ENCODE measurements at regions not wholly inside any gene's neighbourhood (a gene's known extent, or its start where the extent isn't known, plus 50 kb on each side); places are given as distances from the start of the nearest gene placed in this dataset.

DNA sequence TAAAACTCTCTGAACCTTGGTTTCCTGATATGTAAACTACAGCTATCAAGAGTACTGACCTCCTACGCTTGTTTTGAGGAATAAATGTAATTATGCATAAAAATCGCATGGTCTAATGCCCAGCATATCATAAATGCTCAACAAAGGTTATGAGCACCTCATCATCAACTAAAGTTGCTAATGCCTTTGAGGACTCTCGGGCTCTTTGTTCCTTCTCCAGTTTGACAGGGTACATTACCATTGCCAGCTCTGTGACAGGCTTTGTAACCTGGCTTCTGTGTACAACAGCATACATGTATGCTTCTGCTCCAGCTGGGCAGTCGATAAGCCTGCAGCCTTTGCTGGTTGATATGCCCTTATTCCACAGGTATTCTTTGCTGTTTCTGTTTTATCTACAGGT lies 95.2 kb downstream of the C9orf152 start:
- Histone ChIP-seq H3K36me3 (ENCODE audit: control insufficient read depth, insufficient read depth, low read length) (no peaks in the 10 kb centered on the region), H3K4me1 (ENCODE audit: control insufficient read depth, insufficient read depth, low read length) (peaks cover 5% of the 10 kb centered on the region), H3K27ac (ENCODE audit: low read length) (no peak overlapping the region), H3K4me3 (ENCODE audit: low read length) (no peak overlapping the region), H3K27me3 (ENCODE audit: control insufficient read depth, insufficient read depth, low read length) (no peaks in the 10 kb centered on the region), H3K9me3 (ENCODE audit: control insufficient read depth, insufficient read depth, low read length) (no peaks in the 10 kb centered on the region)
- 81% methylated on average over 4 of the region's 4 CpGs for WGBS (ENCODE audit: insufficient coverage)
- no peaks in the 10 kb centered on the region for H3K36me3 Mint-ChIP-seq
- TF ChIP-seq, protein P1, sequence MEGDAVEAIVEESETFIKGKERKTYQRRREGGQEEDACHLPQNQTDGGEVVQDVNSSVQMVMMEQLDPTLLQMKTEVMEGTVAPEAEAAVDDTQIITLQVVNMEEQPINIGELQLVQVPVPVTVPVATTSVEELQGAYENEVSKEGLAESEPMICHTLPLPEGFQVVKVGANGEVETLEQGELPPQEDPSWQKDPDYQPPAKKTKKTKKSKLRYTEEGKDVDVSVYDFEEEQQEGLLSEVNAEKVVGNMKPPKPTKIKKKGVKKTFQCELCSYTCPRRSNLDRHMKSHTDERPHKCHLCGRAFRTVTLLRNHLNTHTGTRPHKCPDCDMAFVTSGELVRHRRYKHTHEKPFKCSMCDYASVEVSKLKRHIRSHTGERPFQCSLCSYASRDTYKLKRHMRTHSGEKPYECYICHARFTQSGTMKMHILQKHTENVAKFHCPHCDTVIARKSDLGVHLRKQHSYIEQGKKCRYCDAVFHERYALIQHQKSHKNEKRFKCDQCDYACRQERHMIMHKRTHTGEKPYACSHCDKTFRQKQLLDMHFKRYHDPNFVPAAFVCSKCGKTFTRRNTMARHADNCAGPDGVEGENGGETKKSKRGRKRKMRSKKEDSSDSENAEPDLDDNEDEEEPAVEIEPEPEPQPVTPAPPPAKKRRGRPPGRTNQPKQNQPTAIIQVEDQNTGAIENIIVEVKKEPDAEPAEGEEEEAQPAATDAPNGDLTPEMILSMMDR (IDR thresholded peaks at IDR 0.05), result no peak
- ATAC-seq, result no peak
- H3K4me1 Mint-ChIP-seq, result no peaks in the 10 kb centered on the region
- H3K4me3 Mint-ChIP-seq, result no peak overlapping the region
- no peaks in the 10 kb centered on the region for H3K9me3 Mint-ChIP-seq
- H3K27ac Mint-ChIP-seq, result no peak overlapping the region
- intact Hi-C loops (cut with micrococcal nuclease), result no loop called here
- no peak for DNase-seq
- H3K27me3 Mint-ChIP-seq (ENCODE audit: low read depth in 2 of 2), result no peaks in the 10 kb centered on the region

DNA sequence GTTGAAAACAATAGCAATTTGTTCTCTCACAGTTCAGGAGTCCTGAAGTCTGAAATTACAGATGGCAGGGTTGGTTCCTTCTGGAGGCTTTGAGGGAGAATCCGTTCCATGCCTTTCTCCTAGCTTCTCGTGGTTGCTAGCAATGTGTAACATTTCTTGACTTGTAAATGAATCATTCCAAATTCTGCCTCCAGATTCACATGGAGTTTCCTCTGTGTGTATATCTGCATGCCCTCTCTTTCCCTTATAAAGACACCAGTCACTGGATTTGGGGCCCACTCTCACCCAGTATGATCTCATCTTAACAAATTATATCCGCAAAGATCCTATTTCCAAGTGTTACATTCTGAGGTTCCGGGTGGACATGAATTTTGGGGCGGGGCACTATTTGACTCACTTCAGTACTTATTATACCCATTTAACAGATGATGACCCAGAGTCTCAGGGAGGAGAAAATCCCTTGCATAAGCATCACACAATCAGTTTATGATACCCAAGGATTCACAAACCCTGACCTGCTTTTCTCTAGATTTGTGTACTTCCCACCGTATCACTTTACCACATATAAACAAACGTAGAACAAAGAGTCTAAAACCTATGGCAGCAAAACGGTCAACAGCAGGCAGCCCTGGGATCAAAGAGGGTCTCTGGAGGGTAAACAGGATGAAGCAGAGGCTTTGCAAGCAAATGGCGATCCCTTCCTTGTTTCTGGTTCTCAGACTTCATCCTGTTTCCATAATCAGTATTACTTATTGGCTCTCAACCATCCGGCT lies 93.7 kb downstream of the C9orf152 start:
- intact Hi-C loops (cut with micrococcal nuclease), result no loop called here
- no peaks in the 10 kb centered on the region for H3K9me3 Mint-ChIP-seq
- no peaks in the 10 kb centered on the region for H3K27me3 Mint-ChIP-seq (ENCODE audit: low read depth in 2 of 2)
- H3K27ac Mint-ChIP-seq, result no peak overlapping the region
- DNase-seq (no peak), ATAC-seq (no peak)
- no peaks in the 10 kb centered on the region for H3K36me3 Mint-ChIP-seq
- Histone ChIP-seq H3K36me3 (ENCODE audit: control insufficient read depth, insufficient read depth, low read length) (no peaks in the 10 kb centered on the region), H3K4me1 (ENCODE audit: control insufficient read depth, insufficient read depth, low read length) (peaks cover 5% of the 10 kb centered on the region), H3K27ac (ENCODE audit: low read length) (no peak overlapping the region), H3K4me3 (ENCODE audit: low read length) (no peak overlapping the region), H3K27me3 (ENCODE audit: control insufficient read depth, insufficient read depth, low read length) (no peaks in the 10 kb centered on the region), H3K9me3 (ENCODE audit: control insufficient read depth, insufficient read depth, low read length) (no peaks in the 10 kb centered on the region)
- TF ChIP-seq, protein P1 (IDR thresholded peaks at IDR 0.05), result no peak
- 85% methylated on average over 10 of the region's 10 CpGs for WGBS (ENCODE audit: insufficient coverage)
- H3K4me1 Mint-ChIP-seq, result no peaks in the 10 kb centered on the region
- no peak overlapping the region for H3K4me3 Mint-ChIP-seq

DNA sequence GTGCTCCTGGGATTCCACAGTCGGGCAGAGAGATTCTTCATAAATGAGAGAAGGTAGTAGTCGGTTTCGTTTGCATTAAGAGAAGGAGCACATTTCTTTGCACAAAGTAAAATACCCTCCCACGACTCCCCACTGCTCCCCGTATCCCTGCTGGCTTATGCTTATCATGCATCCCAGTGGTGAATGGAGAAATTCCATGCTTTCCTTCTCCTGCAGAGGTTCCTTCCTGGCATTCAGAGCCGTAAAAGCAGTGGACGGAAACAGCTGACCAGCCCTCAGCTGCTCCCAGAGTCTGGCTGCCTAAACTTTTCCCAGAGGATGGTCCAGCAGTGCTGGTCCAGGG lies 93.1 kb downstream of the C9orf152 start:
- Mint-ChIP-seq H3K36me3 (no peaks in the 10 kb centered on the region), H3K27ac (no peak overlapping the region), H3K4me3 (no peak overlapping the region), H3K9me3 (no peaks in the 10 kb centered on the region), H3K4me1 (no peaks in the 10 kb centered on the region), H3K27me3 (ENCODE audit: low read depth in 2 of 2) (no peaks in the 10 kb centered on the region)
- no peaks in the 10 kb centered on the region for H3K4me1 ChIP-seq (ENCODE audit: control insufficient read depth, insufficient read depth, low read length)
- intact Hi-C loops (cut with micrococcal nuclease), result no loop called here
- H3K36me3 ChIP-seq (ENCODE audit: control insufficient read depth, insufficient read depth, low read length), result no peaks in the 10 kb centered on the region
- WGBS (ENCODE audit: insufficient coverage), result 98% methylated on average over 5 of the region's 7 CpGs
- no peaks in the 10 kb centered on the region for H3K27me3 ChIP-seq (ENCODE audit: control insufficient read depth, insufficient read depth, low read length)
- TF ChIP-seq, protein P1 (IDR thresholded peaks at IDR 0.05), result no peak
- no peak for DNase-seq
- no peak overlapping the region for H3K4me3 ChIP-seq (ENCODE audit: low read length)
- ATAC-seq, result no peak
- H3K9me3 ChIP-seq (ENCODE audit: control insufficient read depth, insufficient read depth, low read length), result no peaks in the 10 kb centered on the region
- H3K27ac ChIP-seq (ENCODE audit: low read length), result no peak overlapping the region

DNA sequence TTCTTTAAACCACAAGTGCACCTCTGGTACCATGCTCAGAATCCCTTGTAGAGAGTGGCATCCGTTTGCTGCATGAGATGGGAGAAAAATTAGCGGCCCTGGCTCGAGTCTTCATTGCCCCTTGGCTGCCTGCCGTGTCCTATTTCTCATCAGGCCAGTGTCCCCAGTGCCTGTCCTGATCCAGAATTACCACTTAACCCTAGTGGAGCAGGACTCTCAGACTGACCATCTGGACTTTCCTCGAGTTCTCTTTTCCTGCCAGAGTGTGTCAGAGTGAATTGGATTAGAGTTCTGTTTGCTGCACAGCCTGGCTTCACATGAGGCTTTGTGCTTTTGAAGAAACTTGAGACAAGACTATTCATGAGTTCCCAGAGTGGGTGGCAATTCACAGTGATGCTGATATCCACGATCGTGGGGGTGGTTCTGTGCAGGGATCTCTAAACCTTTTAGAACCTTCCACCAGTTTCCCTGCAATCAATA lies 92.6 kb downstream of the C9orf152 start:
- no peak for DNase-seq
- H3K9me3 ChIP-seq (ENCODE audit: control insufficient read depth, insufficient read depth, low read length), result no peaks in the 10 kb centered on the region

More for the DNA sequence above, 92.6 kb downstream of the C9orf152 start:
- 88% methylated on average over 7 of the region's 7 CpGs for WGBS (ENCODE audit: insufficient coverage)
- no peaks in the 10 kb centered on the region for H3K4me1 ChIP-seq (ENCODE audit: control insufficient read depth, insufficient read depth, low read length)
- no peaks in the 10 kb centered on the region for H3K36me3 Mint-ChIP-seq
- no peaks in the 10 kb centered on the region for H3K27me3 ChIP-seq (ENCODE audit: control insufficient read depth, insufficient read depth, low read length)
- H3K27ac Mint-ChIP-seq, result no peak overlapping the region
- H3K4me3 ChIP-seq (ENCODE audit: low read length), result no peak overlapping the region
- ATAC-seq, result no peak
- no peaks in the 10 kb centered on the region for H3K9me3 Mint-ChIP-seq
- no peak overlapping the region for H3K27ac ChIP-seq (ENCODE audit: low read length)
- no peaks in the 10 kb centered on the region for H3K27me3 Mint-ChIP-seq (ENCODE audit: low read depth in 2 of 2)
- H3K4me3 Mint-ChIP-seq, result no peak overlapping the region
- H3K36me3 ChIP-seq (ENCODE audit: control insufficient read depth, insufficient read depth, low read length), result no peaks in the 10 kb centered on the region
- TF ChIP-seq, protein P1 (IDR thresholded peaks at IDR 0.05), result no peak
- no peaks in the 10 kb centered on the region for H3K4me1 Mint-ChIP-seq
- intact Hi-C loops (cut with micrococcal nuclease), result no loop called here
